HFFc6 (cell line): ENCODE measurements at regions not wholly inside any gene's neighbourhood (a gene's known extent, or its start where the extent isn't known, plus 50 kb on each side); places are given as distances from the start of the nearest gene placed in this dataset.

Experiments
- DNase-seq: peaks from one replicate; pipeline ENCODE4 v3.0.0-alpha.2; 2018
- H3K27ac Mint-ChIP-seq: 2 replicates; pipeline ENCODE4 v1.8.0; 2020; ENCODE audit warnings: mild to moderate bottlenecking, mixed read lengths
- H3K27me3 Mint-ChIP-seq: 2 replicates; pipeline ENCODE4 v1.8.0; 2021; ENCODE audit warnings: mild to moderate bottlenecking, moderate library complexity, mixed read lengths; ENCODE audit not compliant: insufficient read depth
- H3K36me3 Mint-ChIP-seq: 2 replicates; pipeline ENCODE4 v1.8.0; 2021; ENCODE audit warnings: low read depth, mixed read lengths
- H3K4me1 Mint-ChIP-seq: 2 replicates; pipeline ENCODE4 v1.8.0; 2020; ENCODE audit warnings: low read depth, mixed read lengths
- H3K4me3 Mint-ChIP-seq: 2 replicates; pipeline ENCODE4 v1.8.0; 2020; ENCODE audit warnings: mild to moderate bottlenecking, moderate library complexity, mixed read lengths
- H3K9me3 Mint-ChIP-seq: 2 replicates; pipeline ENCODE4 v1.8.0; 2020; ENCODE audit warnings: mild to moderate bottlenecking, mixed read lengths
- TF ChIP-seq, protein P1 (sequence below): fragments of 200-600 bp; sonication (generic); IDR thresholded peaks from 2 replicates; pipeline ENCODE4 v1.5.0; 2021; ENCODE audit warnings: antibody characterized with exemption, mild to moderate bottlenecking

- no peaks in the 10 kb centered on the region for H3K4me1 Mint-ChIP-seq
- TF ChIP-seq, protein P1, sequence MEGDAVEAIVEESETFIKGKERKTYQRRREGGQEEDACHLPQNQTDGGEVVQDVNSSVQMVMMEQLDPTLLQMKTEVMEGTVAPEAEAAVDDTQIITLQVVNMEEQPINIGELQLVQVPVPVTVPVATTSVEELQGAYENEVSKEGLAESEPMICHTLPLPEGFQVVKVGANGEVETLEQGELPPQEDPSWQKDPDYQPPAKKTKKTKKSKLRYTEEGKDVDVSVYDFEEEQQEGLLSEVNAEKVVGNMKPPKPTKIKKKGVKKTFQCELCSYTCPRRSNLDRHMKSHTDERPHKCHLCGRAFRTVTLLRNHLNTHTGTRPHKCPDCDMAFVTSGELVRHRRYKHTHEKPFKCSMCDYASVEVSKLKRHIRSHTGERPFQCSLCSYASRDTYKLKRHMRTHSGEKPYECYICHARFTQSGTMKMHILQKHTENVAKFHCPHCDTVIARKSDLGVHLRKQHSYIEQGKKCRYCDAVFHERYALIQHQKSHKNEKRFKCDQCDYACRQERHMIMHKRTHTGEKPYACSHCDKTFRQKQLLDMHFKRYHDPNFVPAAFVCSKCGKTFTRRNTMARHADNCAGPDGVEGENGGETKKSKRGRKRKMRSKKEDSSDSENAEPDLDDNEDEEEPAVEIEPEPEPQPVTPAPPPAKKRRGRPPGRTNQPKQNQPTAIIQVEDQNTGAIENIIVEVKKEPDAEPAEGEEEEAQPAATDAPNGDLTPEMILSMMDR, result no peak
- H3K4me3 Mint-ChIP-seq, result no peak overlapping the region
- H3K27me3 Mint-ChIP-seq, result peaks cover 12% of the 10 kb centered on the region
- H3K9me3 Mint-ChIP-seq, result peaks cover 51% of the 10 kb centered on the region
- DNase-seq, result no peak
- 0 out of 2 replicates have a peak, but pooled peaks cover 4% of the 10 kb centered on the region for H3K36me3 Mint-ChIP-seq
- H3K27ac Mint-ChIP-seq, result no peak overlapping the region
These were observed 144.0 kb upstream of the PHACTR3 start for GRCh38 chr20:59460352-59460751.

- H3K4me3 Mint-ChIP-seq, result no peak overlapping the region
These were observed 142.8 kb upstream of the PHACTR3 start for GRCh38 chr20:59461526-59461925.

DNA sequence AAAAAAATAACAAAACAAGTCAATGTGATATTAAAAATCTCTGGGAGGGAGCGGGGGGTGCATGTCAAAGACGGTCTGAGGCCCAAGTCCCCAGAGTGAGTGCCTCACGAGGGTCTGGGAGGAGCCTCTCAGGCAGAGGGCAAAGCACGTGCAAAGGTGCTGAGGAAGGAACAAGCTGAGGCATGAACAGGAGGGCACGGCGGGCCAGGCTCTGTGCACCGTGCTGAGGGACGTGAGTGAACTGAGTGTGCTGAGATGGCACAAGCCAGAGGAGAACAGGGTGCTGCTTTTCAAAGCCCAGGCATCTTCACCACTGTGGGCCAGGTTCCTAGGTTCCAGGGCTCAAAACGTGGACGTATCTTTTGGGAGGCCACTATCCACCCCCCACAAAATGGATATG, 142.1 kb upstream of the PHACTR3 start:
- 0 out of 2 replicates have a peak, but pooled peaks cover 4% of the 10 kb centered on the region for H3K36me3 Mint-ChIP-seq
- no peak overlapping the region for H3K4me3 Mint-ChIP-seq
- no peaks in the 10 kb centered on the region for H3K4me1 Mint-ChIP-seq
- H3K27me3 Mint-ChIP-seq, result peaks cover 13% of the 10 kb centered on the region
- TF ChIP-seq, protein P1, result no peak
- no peak overlapping the region for H3K27ac Mint-ChIP-seq
- peaks cover 66% of the 10 kb centered on the region; the same call in 1 of the 2 replicates for H3K9me3 Mint-ChIP-seq
- no peak for DNase-seq

More at GRCh38 chr20:59461526-59461925, 142.8 kb upstream of the PHACTR3 start:
- peaks cover 62% of the 10 kb centered on the region for H3K9me3 Mint-ChIP-seq
- 0 out of 2 replicates have a peak, but pooled peaks cover 4% of the 10 kb centered on the region for H3K36me3 Mint-ChIP-seq
- no peaks in the 10 kb centered on the region for H3K4me1 Mint-ChIP-seq
- H3K27ac Mint-ChIP-seq, result no peak overlapping the region
- no peak for DNase-seq
- peaks cover 13% of the 10 kb centered on the region for H3K27me3 Mint-ChIP-seq
- TF ChIP-seq, protein P1, result no peak

DNA sequence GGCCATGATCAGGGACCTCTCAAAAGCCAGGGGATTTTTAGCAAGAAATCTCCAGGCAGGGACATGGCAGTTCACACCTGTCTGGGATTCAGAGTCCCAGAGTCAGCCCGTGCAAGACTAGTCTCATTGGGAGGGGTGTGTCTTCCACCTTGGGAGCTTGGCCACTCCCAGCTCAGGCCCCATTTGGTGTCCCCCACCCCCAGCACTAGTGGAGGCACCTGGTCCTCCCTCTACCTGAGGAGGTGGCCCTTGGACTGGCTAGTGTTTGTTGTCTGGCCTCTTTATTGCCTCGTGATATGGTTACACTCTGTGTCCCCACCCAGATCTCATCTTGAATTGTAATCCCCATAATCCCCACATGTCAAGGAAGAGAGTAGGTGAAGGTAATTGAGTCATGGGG, 140.8 kb upstream of the PHACTR3 start:
- no peaks in the 10 kb centered on the region for H3K4me1 Mint-ChIP-seq
- TF ChIP-seq, protein P1, result no peak
- H3K27ac Mint-ChIP-seq, result no peak overlapping the region
- H3K36me3 Mint-ChIP-seq, result 0 out of 2 replicates have a peak, but pooled peaks cover 4% of the 10 kb centered on the region
- DNase-seq, result no peak
- H3K4me3 Mint-ChIP-seq, result no peak overlapping the region
- H3K9me3 Mint-ChIP-seq, result peaks cover 68% of the 10 kb centered on the region; the same call in 1 of the 2 replicates
- H3K27me3 Mint-ChIP-seq, result peaks cover 10% of the 10 kb centered on the region

DNA sequence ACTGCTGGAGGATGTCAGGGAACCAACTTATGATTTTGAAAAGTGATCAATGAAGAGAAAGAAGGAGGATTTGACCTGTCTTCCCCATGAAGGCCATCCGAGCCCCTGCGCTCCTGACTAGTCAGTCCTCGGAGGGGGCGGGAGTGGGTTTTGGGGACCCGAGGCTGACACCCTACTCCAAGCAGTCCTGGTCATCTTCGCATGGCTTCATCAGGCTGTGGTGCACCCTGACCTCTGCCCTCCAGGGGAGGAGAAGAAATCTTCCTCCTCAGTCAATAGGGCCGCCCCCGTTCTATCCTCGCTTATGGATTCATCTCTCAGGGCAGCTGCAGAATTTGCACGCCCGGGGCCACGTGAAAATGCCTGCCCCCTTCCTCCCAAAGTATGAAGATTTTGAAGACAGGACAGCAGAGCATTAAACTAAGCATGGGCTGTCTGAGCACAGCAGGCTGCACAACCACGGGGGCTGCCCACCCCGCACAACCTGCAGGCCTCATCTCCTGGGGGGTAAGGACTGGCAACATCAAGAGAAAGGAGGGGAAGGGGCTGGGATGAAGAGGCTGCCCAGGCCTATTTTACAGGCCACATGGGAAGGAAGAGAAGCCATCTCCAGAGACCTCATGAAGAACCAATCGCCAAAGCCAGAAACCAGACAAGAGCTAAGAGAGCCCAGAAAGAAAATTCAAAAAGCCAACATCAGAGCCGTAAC, 138.1 kb upstream of the PHACTR3 start:
- Mint-ChIP-seq H3K27ac (no peak overlapping the region), H3K4me3 (no peak overlapping the region), H3K27me3 (peaks cover 5% of the 10 kb centered on the region), H3K36me3 (0 out of 2 replicates have a peak, but pooled peaks cover 3% of the 10 kb centered on the region), H3K9me3 (peaks cover 71% of the 10 kb centered on the region; the same call in 1 of the 2 replicates), H3K4me1 (no peaks in the 10 kb centered on the region)
- TF ChIP-seq, protein P1, result no peak
- DNase-seq, result no peak
